ENCODE measurements at regions not wholly inside any gene's neighbourhood (a gene's known extent, or its start where the extent isn't known, plus 50 kb on each side); places are given as distances from the start of the nearest gene placed in this dataset.

- DNase-seq (ENCODE audit: low read depth in 2 of 2) = no peak
These were observed 121.6 kb upstream of the KLF6 start for GRCh38 chr10:3906511-3907111.

- DNase-seq (ENCODE audit: low read depth in 2 of 2) = no peak
These were observed 119.5 kb upstream of the KLF6 start for GRCh38 chr10:3904419-3904960.

DNA sequence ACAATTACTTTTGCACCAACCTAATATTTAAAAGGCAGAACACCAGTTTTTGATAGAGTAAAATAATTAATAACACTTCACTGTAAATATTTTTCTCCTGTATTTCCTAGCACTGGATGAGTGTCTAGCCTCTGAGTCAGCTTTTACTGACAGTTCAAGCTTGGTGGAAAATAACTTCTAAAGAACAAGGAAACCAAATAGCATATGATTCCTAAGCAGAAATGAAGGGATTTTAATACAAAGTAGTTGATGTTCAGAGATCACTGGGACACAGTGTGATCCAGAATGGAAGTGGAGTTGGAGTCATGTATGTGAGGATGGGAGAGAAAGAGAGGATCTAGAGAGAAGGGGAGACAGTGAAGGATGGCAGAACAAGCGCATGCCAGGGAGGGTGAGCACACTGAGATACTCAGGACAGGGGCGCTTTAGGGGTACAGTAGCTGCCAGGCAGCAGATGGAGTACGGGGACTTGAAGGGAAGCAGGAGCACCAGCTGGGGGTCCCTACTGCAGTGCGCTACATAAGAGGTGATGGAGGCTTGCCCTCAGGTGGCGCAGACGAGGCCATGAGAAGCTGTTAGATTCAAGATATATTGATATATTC is 117.9 kb upstream of the KLF6 start:
- no peak for DNase-seq (ENCODE audit: low read depth in 2 of 2)

DNA sequence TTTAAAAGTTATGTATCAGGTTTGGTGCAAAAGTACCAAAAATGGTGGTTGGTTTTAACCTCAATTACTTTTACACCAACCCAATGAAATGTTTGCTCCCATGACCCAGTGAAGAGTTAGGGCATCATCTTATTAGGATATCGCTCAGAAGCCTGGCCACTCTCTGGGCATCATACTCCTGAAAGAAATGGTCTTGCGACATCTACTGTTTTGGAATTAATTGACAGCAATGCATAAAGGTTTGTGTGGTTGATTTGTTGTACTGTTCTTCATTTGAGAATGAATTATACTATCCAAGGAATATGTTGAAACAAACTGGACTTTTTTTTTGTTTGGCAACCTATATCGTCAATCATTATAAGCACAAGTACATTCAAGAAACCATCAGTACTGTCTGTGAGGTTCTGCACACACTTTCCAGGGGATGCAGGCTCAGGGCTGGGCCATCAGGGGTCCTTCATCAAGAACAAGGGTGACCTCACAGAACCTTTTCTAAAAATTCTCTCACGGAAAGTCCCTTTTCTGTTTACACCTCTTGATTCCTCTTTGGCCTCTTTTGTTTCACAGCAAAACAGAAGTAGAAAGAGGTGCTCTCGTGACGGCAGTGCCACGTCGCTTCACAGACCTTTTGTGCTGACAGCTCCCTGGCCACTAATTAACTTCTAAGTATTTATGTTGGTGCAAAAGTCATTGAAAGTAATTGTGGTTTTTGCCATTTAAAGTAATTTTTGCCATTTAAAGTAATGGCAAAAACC is 117.2 kb upstream of the KLF6 start:
- DNase-seq (ENCODE audit: low read depth in 2 of 2) = no peak

GRCh38 chr10:3901370-3901769 is 116.4 kb upstream of the KLF6 start:
- no peak for DNase-seq (ENCODE audit: low read depth in 2 of 2)

GRCh38 chr10:3900391-3900790 is 115.4 kb upstream of the KLF6 start:
- DNase-seq (ENCODE audit: low read depth in 2 of 2) = no peak

- DNase-seq (ENCODE audit: low read depth in 2 of 2) = no peak
These were observed 113.8 kb upstream of the KLF6 start for GRCh38 chr10:3898821-3899220.

DNA sequence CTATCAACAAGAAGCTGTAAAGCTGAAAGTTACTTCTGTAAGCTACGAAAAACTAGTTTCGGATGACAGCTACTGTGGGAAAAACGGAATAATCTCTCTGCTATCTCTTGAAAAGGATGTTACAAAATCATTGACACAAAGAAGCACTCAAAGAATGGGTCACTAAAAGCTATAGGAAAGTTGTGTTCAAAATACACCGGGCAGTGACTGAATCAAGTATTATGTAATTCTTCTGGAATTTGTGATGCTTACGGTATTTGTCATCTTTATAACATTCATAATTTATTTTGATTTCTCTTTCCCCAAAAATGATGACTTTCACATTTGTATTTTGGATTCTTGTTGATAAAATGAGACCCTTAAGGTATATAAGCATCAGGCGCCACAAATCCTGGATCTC is 112.1 kb upstream of the KLF6 start:
- no peak for DNase-seq (ENCODE audit: low read depth in 2 of 2)

- DNase-seq (ENCODE audit: low read depth in 2 of 2) = no peak
These were observed 111.2 kb upstream of the KLF6 start for GRCh38 chr10:3896161-3896560.

- DNase-seq (ENCODE audit: low read depth in 2 of 2) = no peak
These were observed 110.1 kb upstream of the KLF6 start for GRCh38 chr10:3895045-3895631.

GRCh38 chr10:3893901-3894563 is 109.0 kb upstream of the KLF6 start:
- DNase-seq (ENCODE audit: low read depth in 2 of 2) = no peak

DNA sequence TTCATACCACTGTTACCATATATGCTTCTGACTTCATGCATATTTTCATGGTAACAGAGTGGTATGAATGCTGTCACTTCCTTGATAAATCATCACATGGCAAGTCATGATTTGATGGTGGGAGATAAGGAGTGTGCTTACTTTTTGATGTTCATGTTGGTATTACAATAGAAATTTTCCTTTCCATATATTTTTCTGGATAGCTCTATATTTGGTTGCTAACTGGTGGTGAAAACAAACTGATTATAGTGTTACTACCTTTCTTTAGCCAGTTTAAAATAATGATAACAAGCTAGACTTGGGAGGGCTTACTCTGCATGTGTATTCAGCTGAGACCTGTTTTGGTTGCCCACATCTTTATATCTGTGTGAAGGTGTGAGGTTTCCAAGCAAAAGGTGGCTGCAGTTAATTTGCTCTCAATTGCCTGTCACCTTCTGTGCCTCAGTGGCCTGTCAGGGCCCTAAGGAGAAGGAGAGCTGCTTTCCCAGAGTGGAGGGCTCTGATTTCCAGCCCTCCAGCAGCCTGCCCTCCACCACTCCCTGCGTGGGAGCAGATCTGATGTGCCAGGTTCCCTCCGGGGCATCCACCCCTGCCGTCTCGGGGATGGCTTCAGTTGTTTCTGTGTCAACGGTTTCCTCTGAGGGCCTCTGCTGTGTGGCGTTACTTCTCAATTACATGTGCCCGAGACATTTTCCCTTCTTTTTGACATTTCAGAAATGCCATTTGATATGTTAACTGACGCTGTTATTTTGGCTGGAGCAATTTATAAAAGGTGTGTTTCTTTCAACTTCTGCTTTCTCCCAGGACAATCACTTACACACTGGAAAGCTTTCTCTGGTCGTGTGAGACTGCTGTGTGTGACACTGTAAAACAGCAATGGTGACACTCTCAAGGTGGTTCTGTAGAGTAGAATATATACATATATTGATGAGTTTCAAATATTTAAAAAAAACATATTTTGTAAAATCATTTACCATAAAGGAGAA is 107.7 kb upstream of the KLF6 start:
- DNase-seq (ENCODE audit: low read depth in 2 of 2) = no peak

GRCh38 chr10:3891396-3891795 is 106.4 kb upstream of the KLF6 start:
- DNase-seq (ENCODE audit: low read depth in 2 of 2) = no peak

GRCh38 chr10:3890602-3891352 is 105.8 kb upstream of the KLF6 start:
- DNase-seq (ENCODE audit: low read depth in 2 of 2) = no peak

DNA sequence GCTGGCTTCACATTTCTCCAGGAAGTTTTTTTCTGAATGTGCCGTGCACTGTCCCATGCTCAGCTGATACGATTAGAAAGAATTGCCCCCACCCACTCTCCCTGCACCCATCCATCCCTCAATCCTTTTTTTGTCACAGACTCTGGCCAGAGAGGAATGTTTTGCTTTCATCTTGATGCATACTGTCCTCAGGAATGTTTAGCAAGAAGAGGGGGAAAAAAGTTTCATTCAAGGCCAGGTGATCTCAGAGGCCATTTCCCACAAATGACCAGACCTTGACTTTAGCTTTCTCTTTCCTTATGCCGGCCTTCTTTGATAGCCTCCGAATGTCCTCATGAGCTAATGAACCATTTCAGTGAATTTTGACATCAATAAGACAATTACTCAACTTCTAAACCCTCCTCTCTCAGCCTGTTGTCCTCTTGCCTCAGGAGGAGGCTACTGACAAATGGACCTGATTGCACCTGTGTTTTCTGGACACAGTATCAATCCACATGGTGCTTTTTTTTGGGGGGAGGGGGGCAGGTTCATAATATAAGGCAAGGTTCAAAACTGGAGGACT is 105.0 kb upstream of the KLF6 start:
- no peak for DNase-seq (ENCODE audit: low read depth in 2 of 2)

DNA sequence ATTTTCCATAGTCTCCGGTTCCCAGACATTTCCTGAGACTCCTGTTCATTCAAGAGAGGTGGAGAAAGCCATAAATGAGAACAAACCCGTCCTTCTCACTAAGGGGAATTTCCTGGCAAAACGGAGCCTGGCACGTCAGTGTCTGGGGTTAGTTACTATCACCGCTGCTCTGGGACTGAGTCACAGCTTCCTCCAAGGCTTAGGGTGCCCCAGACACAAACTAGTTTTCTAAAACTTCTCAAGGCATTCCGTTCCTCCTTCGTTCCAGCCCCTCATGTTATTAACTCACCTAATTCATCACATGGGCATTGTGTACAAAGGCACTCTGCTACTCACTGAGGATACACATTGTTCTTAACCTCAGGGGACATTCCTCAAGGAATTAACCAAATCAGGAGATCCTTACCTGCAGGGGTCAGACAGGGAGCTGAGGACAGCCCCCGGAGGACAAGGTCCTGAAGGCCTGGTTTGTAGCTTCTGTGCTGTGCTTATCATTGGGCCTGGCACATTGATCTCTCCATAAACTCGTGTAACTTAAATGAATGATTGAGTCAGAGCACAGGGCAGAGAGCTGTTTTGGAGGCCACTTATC is 103.0 kb upstream of the KLF6 start:
- peak; percentile 25 to 52 for DNase-seq (ENCODE audit: low read depth in 2 of 2)

DNA sequence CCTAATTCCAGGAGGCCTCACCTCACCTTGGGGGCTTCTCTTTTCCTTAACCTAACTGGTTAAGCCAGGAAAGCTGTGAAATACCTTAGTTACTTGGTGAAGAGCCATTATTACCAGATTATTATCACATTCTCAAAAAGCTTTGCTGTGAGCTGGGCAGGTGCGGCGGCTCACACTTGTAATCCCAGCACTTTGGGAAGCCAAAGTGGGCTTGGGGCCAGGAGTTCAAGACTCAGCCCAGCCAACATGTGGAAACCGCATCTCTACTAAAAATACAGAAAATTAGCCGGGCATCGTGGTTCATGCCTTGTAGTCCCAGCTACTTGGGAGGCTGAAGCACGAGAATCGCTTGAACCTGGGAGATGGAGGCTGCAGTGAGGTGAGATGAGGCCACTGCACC is 102.4 kb upstream of the KLF6 start:
- DNase-seq (ENCODE audit: low read depth in 2 of 2) = no peak

- DNase-seq (ENCODE audit: low read depth in 2 of 2) = no peak
These were observed 101.7 kb upstream of the KLF6 start for GRCh38 chr10:3886641-3887251.

DNA sequence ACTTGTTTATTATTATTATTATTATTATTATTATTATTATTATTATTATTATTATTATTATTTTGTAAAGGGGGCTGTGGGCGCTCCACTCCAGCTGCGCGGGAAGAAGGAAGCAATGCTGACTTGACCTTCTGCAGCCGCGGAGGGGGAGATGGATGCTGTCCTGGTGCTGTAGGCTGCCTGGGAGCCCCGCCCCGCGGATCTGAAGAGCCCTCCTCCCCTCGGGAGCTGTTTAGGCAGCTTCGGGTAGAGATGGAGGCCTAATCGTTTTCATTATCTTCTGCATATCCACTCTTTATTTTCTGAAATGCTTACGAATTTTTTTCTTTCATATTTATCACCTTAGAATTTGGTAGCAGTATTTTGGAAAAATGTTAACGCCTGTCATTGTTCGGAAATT is 101.2 kb upstream of the KLF6 start:
- DNase-seq (ENCODE audit: low read depth in 2 of 2) = no peak

Data from activated CD8-positive, alpha-beta memory T cell treated with anti-CD3 and anti-CD28 coated beads for 4 hours (primary cell).